Stimulated activated CD4-positive, alpha-beta T cell treated with anti-CD3 and anti-CD28 coated beads, Interleukin-4, amount 100 ng/mL, for 48 hours (primary cell): ENCODE measurements at regions not wholly inside any gene's neighbourhood (a gene's known extent, or its start where the extent isn't known, plus 50 kb on each side); places are given as distances from the start of the nearest gene placed in this dataset.
"Not testable (repeated sequence)": the region's sequence is repeated elsewhere in the genome, so short reads cannot be mapped to it uniquely, and the experiment has no call there.

Source experiments
- DNase-seq, 2 donors: peaks; one replicate each; pipeline ENCODE4 v3.0.0-alpha.2; 2020; ENCODE audit warnings: low read depth in 2 of 2

DNA sequence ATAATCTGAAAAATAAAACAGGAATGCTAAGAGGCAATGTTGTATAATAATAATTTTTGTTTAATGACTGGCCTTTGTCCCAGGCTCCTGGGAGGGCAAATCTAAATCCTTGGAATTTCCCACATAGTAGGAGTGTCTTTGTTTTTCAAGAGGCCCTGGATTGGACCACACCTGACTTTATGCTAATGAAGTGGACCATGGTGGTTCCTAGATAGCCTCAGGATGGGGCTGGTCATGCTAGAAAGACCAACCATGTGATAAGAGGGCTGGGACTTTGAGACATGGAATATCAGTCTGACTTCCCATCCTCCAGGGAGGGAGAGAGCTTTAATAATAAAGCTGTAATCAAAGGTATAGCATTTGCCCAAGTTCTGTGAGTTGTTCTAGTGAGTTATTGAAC, 138.2 kb upstream of the RAB4A start:
- no peak for DNase-seq

DNA sequence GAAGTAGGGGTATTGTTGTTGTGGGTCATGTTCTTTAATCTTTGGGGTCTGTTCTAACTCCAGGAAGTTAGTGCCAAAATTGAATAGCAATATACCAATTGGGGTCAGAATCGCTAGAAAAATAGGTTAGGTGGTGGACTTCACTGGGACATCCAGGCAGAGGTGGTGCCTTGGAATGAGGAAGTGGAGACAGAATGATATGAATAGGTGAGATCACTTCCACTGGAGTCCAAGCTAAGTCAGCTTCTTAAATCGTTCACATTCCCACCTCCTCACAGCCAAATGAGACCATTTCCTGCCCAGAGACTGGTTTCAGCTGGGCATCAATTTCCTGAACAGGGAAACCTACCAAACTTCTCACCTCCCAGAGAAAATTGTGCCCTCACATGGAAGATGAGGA, 137.8 kb upstream of the RAB4A start:
- no peak for DNase-seq

GRCh38 chr1:229133811-229134210, 137.1 kb upstream of the RAB4A start:
- no peak for DNase-seq

- DNase-seq: not testable (repeated sequence)
Measured at GRCh38 chr1:229134381-229135217, 136.3 kb upstream of the RAB4A start.

GRCh38 chr1:229135773-229136172, 135.1 kb upstream of the RAB4A start:
- DNase-seq: no peak

GRCh38 chr1:229136822-229137221, 134.1 kb upstream of the RAB4A start:
- DNase-seq: no peak

GRCh38 chr1:229137271-229137670, 133.6 kb upstream of the RAB4A start:
- no peak for DNase-seq

DNA sequence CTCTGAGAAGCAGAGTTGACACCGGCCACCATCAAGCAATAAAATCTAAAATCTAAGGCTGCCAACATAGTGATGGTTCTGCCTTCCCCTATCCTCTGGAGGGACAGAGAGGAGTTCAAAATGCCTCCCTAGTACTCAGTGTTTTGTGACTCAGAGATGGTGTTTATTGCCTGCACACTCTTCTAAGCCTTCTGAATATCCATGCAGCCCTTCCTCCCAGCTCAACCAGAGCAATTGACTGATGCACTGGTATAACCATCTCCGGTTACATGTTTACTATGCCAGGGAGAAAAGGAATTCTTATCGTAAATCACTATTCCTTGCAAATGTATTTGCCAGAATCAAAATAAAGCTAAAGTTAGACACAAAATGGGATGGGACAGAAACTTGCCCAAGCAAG, 132.9 kb upstream of the RAB4A start:
- DNase-seq: no peak

DNA sequence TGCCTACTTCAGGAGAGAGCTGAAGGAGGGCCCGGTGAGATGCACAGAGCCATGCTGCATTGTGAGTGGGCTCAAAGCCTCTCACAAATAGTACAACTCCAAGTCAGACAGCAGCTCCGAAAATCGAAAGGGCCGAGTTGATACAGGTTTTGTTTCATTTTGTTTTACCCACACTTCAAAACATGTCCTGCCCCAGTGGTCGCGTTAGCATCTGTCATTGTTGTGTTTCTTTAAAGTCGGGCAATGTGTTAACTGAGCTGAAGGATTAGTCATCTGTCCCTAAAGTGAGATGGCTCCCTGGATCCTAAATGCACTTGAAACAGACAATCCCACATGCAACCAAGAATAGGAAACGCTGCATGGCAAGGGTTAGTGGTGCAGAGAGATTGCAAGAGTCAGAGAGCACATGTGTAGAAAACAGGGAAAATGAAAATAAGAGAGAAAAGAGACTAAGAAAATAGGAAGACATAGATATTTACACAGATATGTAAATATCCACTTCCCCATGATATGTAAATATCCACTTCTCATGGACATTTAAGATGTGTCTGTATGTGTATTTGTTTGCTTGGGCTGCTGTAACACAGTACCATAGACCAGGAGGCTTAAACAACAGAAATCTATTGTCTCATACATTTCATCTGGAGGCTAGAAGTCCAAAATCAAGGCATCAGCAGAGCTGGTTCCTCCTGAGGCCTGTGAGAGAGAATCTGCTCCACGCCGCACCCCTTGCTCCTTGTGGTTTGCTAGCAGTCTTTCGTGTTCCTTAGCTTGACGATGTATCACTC, 131.4 kb upstream of the RAB4A start:
- no peak for DNase-seq

DNA sequence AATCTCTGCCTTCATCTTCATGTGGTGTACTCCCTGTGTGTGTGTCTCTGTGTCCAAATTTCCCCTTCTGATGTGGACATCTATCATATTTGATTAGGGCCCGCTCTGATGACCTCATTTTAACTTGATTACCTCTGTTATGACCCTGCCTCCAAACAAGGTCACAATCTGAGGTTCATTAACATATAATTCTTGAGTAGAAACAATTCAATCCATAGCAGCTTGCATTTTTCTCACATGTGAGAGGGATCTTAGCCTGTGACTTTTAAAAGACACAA, 130.9 kb upstream of the RAB4A start:
- DNase-seq: no peak

DNA sequence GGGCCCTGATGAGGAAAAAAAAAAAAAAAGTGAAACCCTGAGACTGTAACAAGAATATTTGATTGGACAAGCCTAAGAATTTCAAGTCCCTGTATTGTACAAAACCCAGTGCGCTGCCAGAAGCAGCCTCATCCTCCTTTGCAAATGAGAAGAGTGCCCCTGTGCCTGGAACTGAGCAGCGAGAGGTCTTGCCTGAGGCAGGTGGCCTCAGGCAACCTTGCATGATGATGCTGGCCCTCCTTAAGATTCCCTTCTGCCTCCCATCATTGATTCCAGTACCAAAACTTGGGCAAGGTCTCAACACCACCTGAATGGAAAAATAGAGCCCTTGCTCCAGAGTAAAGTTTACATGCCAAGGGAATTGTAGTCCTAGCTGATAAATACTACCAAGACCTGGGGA, 129.6 kb upstream of the RAB4A start:
- DNase-seq: no peak

DNA sequence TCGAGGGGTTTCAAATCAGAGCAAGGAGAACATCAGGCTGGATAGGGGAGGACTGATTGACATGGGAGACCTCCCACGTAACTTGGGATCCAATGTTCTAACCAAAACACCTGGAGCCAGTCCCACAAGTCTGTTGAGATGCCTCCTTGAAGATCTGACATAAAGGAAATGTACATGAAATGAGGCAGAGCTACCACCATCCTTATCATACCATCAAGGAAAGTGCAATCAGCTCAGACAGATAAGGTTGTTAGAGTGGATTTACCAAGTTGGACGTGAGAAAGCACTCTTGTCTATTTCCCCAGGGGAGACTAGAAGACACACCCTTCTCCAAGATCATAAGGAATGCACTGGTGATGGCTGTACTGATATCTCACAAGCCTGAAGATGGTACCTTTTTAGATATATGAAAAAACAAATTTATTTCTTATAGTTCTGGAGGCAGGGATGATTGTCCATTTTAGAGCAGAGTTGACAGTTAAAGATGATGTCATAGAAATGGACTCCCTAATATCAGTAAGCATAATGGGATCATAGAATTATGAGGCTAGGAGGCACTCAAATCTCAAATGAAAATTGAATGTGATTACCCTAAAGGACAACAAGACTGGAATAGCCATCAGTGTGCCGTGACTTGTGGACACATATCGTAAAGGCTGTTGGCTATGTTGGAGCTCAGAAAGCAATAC, 129.1 kb upstream of the RAB4A start:
- no peak for DNase-seq

- DNase-seq: no peak
Measured at GRCh38 chr1:229142471-229142870, 128.4 kb upstream of the RAB4A start.

GRCh38 chr1:229146647-229147046, 124.3 kb upstream of the RAB4A start:
- no peak for DNase-seq

DNA sequence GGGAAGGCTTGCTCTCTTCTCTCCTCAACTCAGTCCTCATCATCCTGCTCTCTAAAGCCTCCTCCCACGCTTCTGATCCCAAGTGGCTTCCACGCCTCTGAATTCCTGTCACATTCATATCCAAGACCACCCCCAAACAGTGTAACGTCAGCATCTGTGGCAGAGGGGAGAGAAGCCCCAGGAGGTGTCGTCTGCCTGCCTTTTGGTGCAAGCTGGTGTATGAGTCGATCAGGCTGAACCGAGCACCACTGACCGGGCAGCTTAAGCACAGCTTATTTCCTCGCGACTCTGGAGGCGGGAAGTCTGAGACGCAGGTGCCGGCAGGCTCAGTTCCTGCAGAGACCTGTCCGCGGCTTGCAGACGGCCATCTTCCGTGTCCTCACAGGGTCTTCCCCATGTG, 123.8 kb upstream of the RAB4A start:
- DNase-seq: no peak

DNA sequence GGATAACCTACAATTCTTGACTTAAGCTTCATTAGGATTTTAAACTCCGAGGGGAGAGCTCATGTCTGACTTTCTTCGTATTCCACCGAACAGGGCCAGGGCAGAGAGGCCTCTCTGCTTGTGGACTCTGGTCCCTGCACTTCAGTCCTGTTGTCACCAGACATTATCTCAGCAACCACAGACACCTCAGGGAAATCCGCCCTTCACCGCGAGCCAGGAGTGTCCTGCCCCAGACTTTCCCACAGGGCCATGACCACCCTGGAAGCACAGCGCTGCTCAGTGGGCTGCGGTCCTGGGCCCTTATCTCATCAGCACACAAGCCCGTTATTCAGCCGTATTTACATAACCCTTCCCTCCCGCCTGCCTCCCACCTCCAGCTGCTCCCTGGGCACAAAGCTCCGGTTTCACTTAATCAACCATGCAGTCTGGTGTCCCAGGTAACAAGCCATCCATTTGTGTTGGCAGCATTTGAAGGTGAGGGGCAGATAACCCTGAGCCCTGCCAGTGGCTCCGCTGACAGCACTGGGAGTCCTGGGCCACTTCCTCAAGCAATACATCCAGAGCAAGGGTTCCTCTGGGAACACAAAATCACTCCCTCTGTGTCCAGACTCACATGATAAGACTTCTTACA, 122.8 kb upstream of the RAB4A start:
- no peak for DNase-seq

- DNase-seq: no peak
Measured at GRCh38 chr1:229148743-229149142, 122.2 kb upstream of the RAB4A start.

- DNase-seq: no peak
Measured at GRCh38 chr1:229149435-229149834, 121.5 kb upstream of the RAB4A start.

GRCh38 chr1:229150518-229150917, 120.4 kb upstream of the RAB4A start:
- DNase-seq: no peak

DNA sequence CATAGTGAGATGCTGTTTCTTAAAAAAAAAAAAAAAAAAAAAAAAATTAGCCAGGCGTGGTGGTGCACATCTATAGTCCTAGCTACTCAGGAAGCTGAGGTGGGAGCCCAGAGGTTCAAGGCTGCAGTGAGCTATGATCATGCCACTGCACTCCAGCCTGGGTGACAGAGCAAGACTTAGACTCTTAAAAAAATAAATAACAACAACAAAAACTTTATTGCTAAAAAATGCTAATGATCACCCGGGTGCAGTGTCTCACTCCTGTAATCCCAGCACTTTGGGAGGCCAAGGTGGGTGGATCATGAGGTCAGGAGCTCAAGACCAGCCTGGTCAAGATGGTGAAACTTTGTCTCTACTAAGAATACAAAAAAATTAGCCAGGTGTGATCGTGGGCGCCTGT, 119.5 kb upstream of the RAB4A start:
- DNase-seq: not testable (repeated sequence)

DNA sequence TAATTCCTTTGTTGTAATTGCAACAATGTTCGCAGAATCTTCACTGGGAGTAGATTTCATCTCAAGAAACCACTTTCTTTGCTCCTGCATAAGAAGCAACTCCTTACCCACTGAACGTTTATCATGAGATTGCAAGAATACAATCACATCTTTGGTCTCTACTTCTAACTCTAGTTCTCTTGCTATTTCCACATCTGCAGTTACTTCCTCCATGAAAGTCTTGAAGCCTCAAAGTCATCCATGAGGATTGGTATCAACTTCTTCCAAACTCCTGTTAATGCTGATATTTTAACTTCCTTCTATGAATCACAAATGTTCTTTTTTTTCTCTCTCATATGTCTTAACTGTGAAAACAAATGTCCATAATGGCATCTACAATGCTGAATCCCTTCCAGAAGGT, 118.6 kb upstream of the RAB4A start:
- no peak for DNase-seq

- DNase-seq: no peak
Measured at GRCh38 chr1:229153955-229154548, 116.9 kb upstream of the RAB4A start.
